CD4-positive, alpha-beta T cell (primary cell): ENCODE measurements at regions not wholly inside any gene's neighbourhood (a gene's known extent, or its start where the extent isn't known, plus 50 kb on each side); places are given as distances from the start of the nearest gene placed in this dataset.

Source experiments
- ATAC-seq: fragments of 200-7000 bp; cut with Tn5 transposase; one replicate; pipeline ENCODE4 v1.10.0; 2022; ENCODE audit warnings: mild to moderate bottlenecking; ENCODE audit not compliant: poor library complexity
- CTCF ChIA-PET: fragments of 350-600 bp; sonication (Branson Sonifier 250); formaldehyde crosslinking; loops from one replicate; lab custom pipeline; 2021; ENCODE audit warnings: antibody characterized with exemption, inconsistent platforms; lab: Charles Lee
- POLR2A ChIA-PET: fragments of 350-600 bp; sonication (Branson Sonifier 250); formaldehyde crosslinking; loops from one replicate; lab custom pipeline; 2021; ENCODE audit warnings: antibody characterized with exemption, inconsistent platforms; lab: Charles Lee
- DNase-seq, 14 experiments: peaks; one replicate each; pipeline ENCODE4 v3.0.0-alpha.2; 2013 to 2020; ENCODE audit warnings: mixed read lengths in 2 of 14
- H3K27ac ChIP-seq, 2 donors: one replicate each; pipeline versions ENCODE4 v1.5.1 to v1.7.0; 2013; ENCODE audit warnings: low read length in 2 of 2, low read depth in 1 of 2, mild to moderate bottlenecking in 1 of 2
- H3K27me3 ChIP-seq, 2 experiments: 1 replicate in 1 of 2; 2 replicates in 1 of 2; pipeline versions ENCODE4 v1.6.1 to v1.7.0; 2013; ENCODE audit warnings: low read length in 2 of 2, control low read depth in 1 of 2, mild to moderate bottlenecking in 1 of 2, moderate library complexity in 1 of 2; ENCODE audit not compliant: insufficient read depth in 2 of 2, control insufficient read depth in 1 of 2
- H3K36me3 ChIP-seq: one replicate; pipeline ENCODE4 v1.6.1; 2013; ENCODE audit warnings: low read length, control low read depth; ENCODE audit not compliant: insufficient read depth
- H3K4me1 ChIP-seq: one replicate; pipeline ENCODE4 v1.6.1; 2013; ENCODE audit warnings: low read length, control low read depth; ENCODE audit not compliant: insufficient read depth
- H3K4me3 ChIP-seq: one replicate; pipeline ENCODE4 v1.5.1; 2013; ENCODE audit warnings: mild to moderate bottlenecking, low read length, moderate library complexity
- H3K9me3 ChIP-seq, 2 experiments: 1 replicate in 1 of 2; 2 replicates in 1 of 2; pipeline versions ENCODE4 v1.6.1 to v1.7.0; 2013; ENCODE audit warnings: low read length in 2 of 2, mild to moderate bottlenecking in 2 of 2, control low read depth in 1 of 2, moderate library complexity in 1 of 2; ENCODE audit not compliant: control insufficient read depth in 1 of 2, insufficient read depth in 1 of 2
- H3K27ac Mint-ChIP-seq: one replicate; pipeline ENCODE4 v1.8.0; 2020; ENCODE audit warnings: mixed read lengths
- H3K27me3 Mint-ChIP-seq: one replicate; pipeline ENCODE4 v1.8.0; 2021; ENCODE audit warnings: mixed read lengths
- H3K36me3 Mint-ChIP-seq: one replicate; pipeline ENCODE4 v1.8.0; 2021; ENCODE audit warnings: low read depth, mixed read lengths
- H3K4me1 Mint-ChIP-seq: one replicate; pipeline ENCODE4 v1.8.0; 2021; ENCODE audit warnings: low read depth, mixed read lengths
- H3K4me3 Mint-ChIP-seq: one replicate; pipeline ENCODE4 v1.8.0; 2020; ENCODE audit warnings: mild to moderate bottlenecking, mixed read lengths
- H3K9me3 Mint-ChIP-seq: one replicate; pipeline ENCODE4 v1.8.0; 2020; ENCODE audit warnings: mixed read lengths
- CTCF ChIP-seq: fragments of 200-600 bp; IDR thresholded peaks from one replicate; pipeline ENCODE4 v1.8.0; 2022; ENCODE audit warnings: antibody characterized with exemption, mild to moderate bottlenecking
- intact Hi-C, 2 experiments: fragments of 100-400 bp; cut with DNase I in 1 of 2; cut with micrococcal nuclease in 1 of 2; formaldehyde crosslinking; loops; one replicate each; pipeline versions ENCODE4 v1.15.1 to v1.9.0; 2023 to 2025; cut with DNase I, micrococcal nuclease

DNA sequence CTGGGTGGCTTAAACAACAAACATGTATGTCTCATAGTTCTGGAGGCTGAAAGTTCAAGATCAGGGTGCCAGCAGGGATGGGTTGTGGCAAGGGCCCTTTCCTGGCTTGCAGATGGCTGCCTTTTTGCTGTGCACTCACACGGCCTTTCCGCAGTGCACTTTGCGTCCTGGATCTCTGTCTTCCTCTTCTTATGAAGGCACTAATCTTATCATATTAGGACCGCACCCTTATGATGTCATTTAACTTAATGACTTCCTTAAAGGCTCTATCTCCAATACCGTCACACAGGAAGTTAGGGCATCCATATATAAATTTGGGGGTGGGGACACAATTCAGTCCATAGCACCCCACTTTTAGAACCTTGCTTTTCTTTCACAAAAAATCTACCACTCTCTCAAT, 255.2 kb downstream of the SNX13 start:
- no peak for TF ChIP-seq CTCF
- Mint-ChIP-seq H3K4me3 (no peak overlapping the region), H3K27ac (no peak overlapping the region), H3K9me3 (no peaks in the 10 kb centered on the region), H3K4me1 (no peaks in the 10 kb centered on the region), H3K36me3 (no peaks in the 10 kb centered on the region), H3K27me3 (no peaks in the 10 kb centered on the region)
- DNase-seq (no peak), ATAC-seq (no peak)
- Histone ChIP-seq H3K4me3 (no peak overlapping the region), H3K4me1 (no peaks in the 10 kb centered on the region), H3K36me3 (no peaks in the 10 kb centered on the region), H3K27ac (no peak overlapping the region), H3K9me3 (no peaks in the 10 kb centered on the region), H3K27me3 (no peaks in the 10 kb centered on the region)
- ChIA-PET CTCF (no interaction called here), POLR2A (no interaction called here)
- intact Hi-C loops: loop anchor here in 1 of 2 experiments (10.0 kb wide), 1 partner anchor 980 kb away; no protein-coding TSS in a partner anchor

- no peaks in the 10 kb centered on the region for H3K36me3 ChIP-seq
- ATAC-seq: no peak
- DNase-seq: no peak
- Mint-ChIP-seq H3K4me3 (no peak overlapping the region), H3K9me3 (no peaks in the 10 kb centered on the region), H3K27ac (no peak overlapping the region), H3K27me3 (no peaks in the 10 kb centered on the region), H3K4me1 (no peaks in the 10 kb centered on the region), H3K36me3 (no peaks in the 10 kb centered on the region)
- TF ChIP-seq CTCF: no peak
- ChIA-PET CTCF (no interaction called here), POLR2A (no interaction called here)
- no peaks in the 10 kb centered on the region for H3K27me3 ChIP-seq
- intact Hi-C loops: loop anchor here in 1 of 2 experiments (10.0 kb wide), 1 partner anchor 977 kb away; no protein-coding TSS in a partner anchor
- H3K9me3 ChIP-seq: no peaks in the 10 kb centered on the region
- no peak overlapping the region for H3K4me3 ChIP-seq
- no peaks in the 10 kb centered on the region for H3K4me1 ChIP-seq
- H3K27ac ChIP-seq: no peak overlapping the region
These were observed 252.9 kb downstream of the SNX13 start for GRCh38 chr7:17687361-17687760.

- no peak overlapping the region for H3K4me3 Mint-ChIP-seq
- no peaks in the 10 kb centered on the region for H3K9me3 Mint-ChIP-seq
- H3K27ac ChIP-seq: no peak overlapping the region
- TF ChIP-seq CTCF: no peak
- no peak for DNase-seq
- no peaks in the 10 kb centered on the region for H3K36me3 Mint-ChIP-seq
- no peaks in the 10 kb centered on the region for H3K27me3 Mint-ChIP-seq
- no peaks in the 10 kb centered on the region for H3K36me3 ChIP-seq
- no peak overlapping the region for H3K27ac Mint-ChIP-seq
- CTCF ChIA-PET: no interaction called here
- no peak overlapping the region for H3K4me3 ChIP-seq
- POLR2A ChIA-PET: no interaction called here
- intact Hi-C loops: loop anchor here in 1 of 2 experiments (10.0 kb wide), 1 partner anchor 975 kb away; no protein-coding TSS in a partner anchor
- H3K9me3 ChIP-seq: no peaks in the 10 kb centered on the region
- H3K27me3 ChIP-seq: no peaks in the 10 kb centered on the region
- no peak for ATAC-seq
- no peaks in the 10 kb centered on the region for H3K4me1 ChIP-seq
- no peaks in the 10 kb centered on the region for H3K4me1 Mint-ChIP-seq
These were observed 250.9 kb downstream of the SNX13 start for GRCh38 chr7:17689361-17689902.
